ENCODE measurements at regions not wholly inside any gene's neighbourhood (a gene's known extent, or its start where the extent isn't known, plus 50 kb on each side); places are given as distances from the start of the nearest gene placed in this dataset.
"Not testable (repeated sequence)": the region's sequence is repeated elsewhere in the genome, so short reads cannot be mapped to it uniquely, and the experiment has no call there.

DNA sequence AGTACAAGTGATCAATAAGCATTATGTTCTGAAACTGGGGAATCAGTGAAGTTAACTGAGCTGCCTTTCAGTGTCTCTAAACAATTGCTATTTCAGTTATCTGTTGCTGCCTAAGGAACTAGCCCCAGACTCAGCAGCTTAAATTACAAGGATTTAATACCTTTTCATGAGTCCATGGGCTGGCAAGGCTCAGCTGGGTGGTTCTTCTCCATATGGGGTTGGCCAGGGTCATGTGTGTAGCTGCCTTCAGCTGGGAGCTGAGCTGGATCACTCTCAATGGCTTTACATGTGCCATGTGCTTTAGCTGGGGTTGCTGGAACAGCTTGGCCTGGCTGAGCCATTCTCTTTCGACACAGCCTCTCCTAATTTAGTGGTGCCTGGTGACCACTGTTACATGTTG is 295.0 kb upstream of the NCAM1 start:
- ATAC-seq (ENCODE audit: low FRiP score): no peak
- no peak for DNase-seq (ENCODE audit: low spot score)
- TF ChIP-seq, protein P1, sequence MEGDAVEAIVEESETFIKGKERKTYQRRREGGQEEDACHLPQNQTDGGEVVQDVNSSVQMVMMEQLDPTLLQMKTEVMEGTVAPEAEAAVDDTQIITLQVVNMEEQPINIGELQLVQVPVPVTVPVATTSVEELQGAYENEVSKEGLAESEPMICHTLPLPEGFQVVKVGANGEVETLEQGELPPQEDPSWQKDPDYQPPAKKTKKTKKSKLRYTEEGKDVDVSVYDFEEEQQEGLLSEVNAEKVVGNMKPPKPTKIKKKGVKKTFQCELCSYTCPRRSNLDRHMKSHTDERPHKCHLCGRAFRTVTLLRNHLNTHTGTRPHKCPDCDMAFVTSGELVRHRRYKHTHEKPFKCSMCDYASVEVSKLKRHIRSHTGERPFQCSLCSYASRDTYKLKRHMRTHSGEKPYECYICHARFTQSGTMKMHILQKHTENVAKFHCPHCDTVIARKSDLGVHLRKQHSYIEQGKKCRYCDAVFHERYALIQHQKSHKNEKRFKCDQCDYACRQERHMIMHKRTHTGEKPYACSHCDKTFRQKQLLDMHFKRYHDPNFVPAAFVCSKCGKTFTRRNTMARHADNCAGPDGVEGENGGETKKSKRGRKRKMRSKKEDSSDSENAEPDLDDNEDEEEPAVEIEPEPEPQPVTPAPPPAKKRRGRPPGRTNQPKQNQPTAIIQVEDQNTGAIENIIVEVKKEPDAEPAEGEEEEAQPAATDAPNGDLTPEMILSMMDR (IDR thresholded peaks at IDR 0.05): no peak

DNA sequence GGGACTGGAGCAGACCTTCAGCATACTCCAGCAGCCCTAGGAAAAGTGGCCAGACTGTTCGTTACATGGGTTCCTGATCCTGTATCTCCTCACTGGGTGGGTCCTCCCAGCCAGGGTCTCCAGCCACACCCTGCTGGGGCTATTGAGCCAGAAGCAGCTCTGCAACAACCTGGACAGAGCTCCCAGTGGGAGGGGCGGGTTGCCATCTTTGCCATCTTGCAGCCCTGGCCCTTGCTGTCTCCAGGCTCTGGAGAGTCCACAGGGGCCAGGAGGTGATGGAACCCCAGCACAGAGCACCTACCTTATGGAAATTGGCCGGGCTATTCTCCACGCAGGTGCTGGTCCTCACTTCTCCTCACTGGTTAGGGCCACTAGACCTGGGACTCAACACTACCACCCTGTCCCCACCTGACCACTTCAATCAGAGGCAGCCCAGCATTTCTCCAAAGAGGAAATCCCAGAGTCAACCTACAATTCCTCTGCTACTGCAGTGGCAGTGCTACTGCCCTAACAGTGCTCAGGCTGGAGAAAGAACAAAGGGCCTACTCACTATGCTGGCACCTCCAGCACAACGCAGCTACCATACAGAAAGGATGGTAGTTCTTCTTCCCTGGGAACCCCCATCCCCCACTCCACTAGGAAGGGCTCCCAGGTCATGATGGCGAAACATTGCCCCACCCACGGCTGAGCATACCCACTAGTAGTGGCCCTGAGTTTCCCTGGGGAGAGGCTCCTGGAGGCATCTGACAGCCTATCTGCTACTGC is 290.2 kb upstream of the NCAM1 start:
- ATAC-seq (ENCODE audit: low FRiP score): no peak
- DNase-seq (ENCODE audit: low spot score): no peak
- TF ChIP-seq, protein P1 (IDR thresholded peaks at IDR 0.05): no peak

DNA sequence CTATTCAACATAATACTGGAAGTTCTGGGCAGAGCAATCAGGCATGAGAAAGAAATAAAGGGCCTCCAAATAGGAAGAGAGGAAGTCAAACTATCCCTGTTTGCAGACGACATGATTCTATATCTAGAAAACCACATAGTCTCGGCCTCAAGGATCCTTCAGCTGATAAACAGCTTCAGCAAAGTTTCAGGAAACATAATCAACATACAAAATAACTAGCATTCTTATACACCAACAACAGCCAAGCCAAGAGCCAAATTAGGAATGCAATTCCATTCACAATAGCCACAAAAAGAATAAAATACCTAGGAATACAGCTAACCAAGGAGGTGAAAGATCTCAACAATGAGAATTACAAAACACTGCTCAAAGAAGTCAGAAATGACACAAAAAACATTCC is 287.8 kb upstream of the NCAM1 start:
- DNase-seq (ENCODE audit: low spot score); ATAC-seq (ENCODE audit: low FRiP score): not testable (repeated sequence)

DNA sequence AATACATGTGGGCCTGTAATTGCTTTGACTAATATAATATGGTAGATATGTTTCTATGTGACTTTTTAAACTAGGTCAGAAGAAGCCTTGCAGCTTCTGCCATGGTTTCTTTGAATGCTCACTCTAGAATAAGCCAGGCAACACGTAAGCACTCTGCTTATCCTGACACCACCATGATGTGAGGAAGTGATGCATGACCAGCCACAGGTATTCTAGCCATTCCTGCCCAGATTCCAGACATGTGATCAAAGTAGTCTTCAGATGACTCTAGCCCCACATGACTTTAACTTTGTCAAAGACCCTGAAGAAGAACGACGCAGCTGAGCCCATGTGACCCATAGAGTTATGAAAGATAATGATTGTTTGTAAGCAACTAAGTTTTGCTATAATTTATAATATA is 276.1 kb upstream of the NCAM1 start:
- DNase-seq (ENCODE audit: low spot score): no peak
- no peak for ATAC-seq (ENCODE audit: low FRiP score)
- TF ChIP-seq, protein P1 (IDR thresholded peaks at IDR 0.05): no peak

DNA sequence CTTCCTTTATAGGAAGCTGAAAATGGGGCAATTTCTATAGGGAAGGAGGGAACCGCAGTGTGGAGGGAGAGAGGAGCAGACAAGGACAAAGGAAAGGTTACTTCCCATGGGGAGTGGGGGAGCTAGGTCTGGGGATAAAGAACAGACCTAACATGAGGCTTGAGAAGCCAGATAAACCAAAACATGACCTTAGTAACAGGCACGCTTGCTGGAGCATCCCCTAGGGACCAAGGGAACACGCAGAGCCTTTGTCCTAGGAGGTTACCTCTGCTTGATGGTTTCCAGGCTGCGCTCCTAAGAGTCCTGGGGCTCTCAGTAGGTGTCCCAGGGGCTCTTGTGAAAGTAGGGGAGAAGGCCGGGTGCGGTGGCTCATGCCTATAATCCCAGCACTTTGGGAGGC is 271.4 kb upstream of the NCAM1 start:
- TF ChIP-seq, protein P1 (IDR thresholded peaks at IDR 0.05): no peak
- ATAC-seq (ENCODE audit: low FRiP score): no peak

DNA sequence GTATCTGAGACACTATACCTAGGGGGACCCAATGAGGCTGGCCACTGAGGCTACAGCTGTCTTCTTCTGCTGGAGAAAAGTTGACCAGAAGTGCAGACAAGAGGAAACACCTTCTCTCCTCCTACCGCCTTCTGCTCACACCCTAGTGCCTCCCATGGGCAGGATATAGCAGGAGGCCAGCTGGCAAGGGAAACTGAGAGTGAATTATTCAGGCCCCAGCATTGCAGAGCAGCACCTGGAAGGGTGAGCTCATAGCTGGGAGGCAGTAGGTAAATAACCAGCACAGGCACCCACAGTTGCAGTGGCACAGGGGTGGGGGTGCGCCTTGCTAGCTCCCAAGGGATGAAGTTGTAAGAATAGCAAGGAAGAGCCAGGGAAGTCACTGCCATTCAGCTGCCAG is 267.4 kb upstream of the NCAM1 start:
- no peak for DNase-seq (ENCODE audit: low spot score)
- no peak for ATAC-seq (ENCODE audit: low FRiP score)
- TF ChIP-seq, protein P1 (IDR thresholded peaks at IDR 0.05): no peak

More for the DNA sequence above, 271.4 kb upstream of the NCAM1 start:
- DNase-seq (ENCODE audit: low spot score): no peak

DNA sequence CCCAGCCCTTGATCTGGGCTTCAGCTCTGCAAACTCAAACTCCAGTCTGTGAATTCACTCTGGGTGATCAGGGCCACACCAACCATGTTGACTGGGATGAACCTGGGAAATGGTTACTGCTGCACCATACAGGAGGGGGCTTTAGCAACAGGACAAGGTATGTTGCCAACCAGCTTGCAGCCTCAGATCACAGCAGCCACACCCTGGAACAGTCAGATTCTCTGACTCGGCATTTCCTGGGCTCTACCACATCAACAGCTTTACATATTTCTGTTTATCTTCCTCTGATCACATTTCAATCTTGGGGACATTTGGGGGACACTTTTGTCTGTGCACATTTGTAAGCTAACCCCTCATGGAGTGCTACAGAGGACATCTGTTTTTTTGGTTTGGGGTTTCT is 267.0 kb upstream of the NCAM1 start:
- DNase-seq (ENCODE audit: low spot score) (no peak), ATAC-seq (ENCODE audit: low FRiP score) (no peak)
- TF ChIP-seq, protein P1 (IDR thresholded peaks at IDR 0.05): no peak

All from omental fat pad (tissue), 3 donors.